ENCODE measurements at regions not wholly inside any gene's neighbourhood (a gene's known extent, or its start where the extent isn't known, plus 50 kb on each side); places are given as distances from the start of the nearest gene placed in this dataset.

- no peak for DNase-seq (ENCODE audit: low read depth, low spot score)
These were observed 837.4 kb upstream of the USP15 start for GRCh38 chr12:61422786-61423185.

GRCh38 chr12:61452076-61452475 is 808.1 kb upstream of the USP15 start:
- DNase-seq (ENCODE audit: low read depth, low spot score), result no peak

- no peak for DNase-seq (ENCODE audit: low read depth, low spot score)
These were observed 772.5 kb upstream of the USP15 start for GRCh38 chr12:61487728-61488127.

GRCh38 chr12:61490526-61491498 is 769.4 kb upstream of the USP15 start:
- DNase-seq (ENCODE audit: low read depth, low spot score), result no peak

GRCh38 chr12:61502179-61502578 is 758.0 kb upstream of the USP15 start:
- no peak for DNase-seq (ENCODE audit: low read depth, low spot score)

- no peak for DNase-seq (ENCODE audit: low read depth, low spot score)
These were observed 755.7 kb upstream of the USP15 start for GRCh38 chr12:61504396-61505080.

GRCh38 chr12:61513499-61513898 is 746.7 kb upstream of the USP15 start:
- DNase-seq (ENCODE audit: low read depth, low spot score), result no peak

GRCh38 chr12:61514016-61514415 is 746.2 kb upstream of the USP15 start:
- DNase-seq (ENCODE audit: low read depth, low spot score), result no peak

GRCh38 chr12:61521258-61521657 is 738.9 kb upstream of the USP15 start:
- DNase-seq (ENCODE audit: low read depth, low spot score), result no peak

- DNase-seq (ENCODE audit: low read depth, low spot score), result no peak
These were observed 736.8 kb upstream of the USP15 start for GRCh38 chr12:61523276-61523992.

- no peak for DNase-seq (ENCODE audit: low read depth, low spot score)
These were observed 735.4 kb upstream of the USP15 start for GRCh38 chr12:61524851-61525250.

GRCh38 chr12:61525331-61525730 is 734.9 kb upstream of the USP15 start:
- DNase-seq (ENCODE audit: low read depth, low spot score), result no peak

GRCh38 chr12:61530456-61530855 is 729.7 kb upstream of the USP15 start:
- no peak for DNase-seq (ENCODE audit: low read depth, low spot score)

- DNase-seq (ENCODE audit: low read depth, low spot score), result no peak
These were observed 729.0 kb upstream of the USP15 start for GRCh38 chr12:61531195-61531594.

- DNase-seq (ENCODE audit: low read depth, low spot score), result no peak
These were observed 724.1 kb upstream of the USP15 start for GRCh38 chr12:61536117-61536516.

- no peak for DNase-seq (ENCODE audit: low read depth, low spot score)
These were observed 723.7 kb upstream of the USP15 start for GRCh38 chr12:61536525-61536924.

- no peak for DNase-seq (ENCODE audit: low read depth, low spot score)
These were observed 721.3 kb upstream of the USP15 start for GRCh38 chr12:61538951-61539350.

- no peak for DNase-seq (ENCODE audit: low read depth, low spot score)
These were observed 717.7 kb upstream of the USP15 start for GRCh38 chr12:61542551-61542950.

GRCh38 chr12:61546296-61546695 is 713.9 kb upstream of the USP15 start:
- no peak for DNase-seq (ENCODE audit: low read depth, low spot score)

- no peak for DNase-seq (ENCODE audit: low read depth, low spot score)
These were observed 707.1 kb upstream of the USP15 start for GRCh38 chr12:61553091-61553490.

GRCh38 chr12:61554268-61555008 is 705.8 kb upstream of the USP15 start:
- DNase-seq (ENCODE audit: low read depth, low spot score), result no peak
